CD4-positive, alpha-beta T cell treated with Interleukin-10 for 1 hour (primary cell): ENCODE measurements at regions not wholly inside any gene's neighbourhood (a gene's known extent, or its start where the extent isn't known, plus 50 kb on each side); places are given as distances from the start of the nearest gene placed in this dataset.

Source experiments
- DNase-seq: peaks from one replicate; pipeline ENCODE4 v3.0.0-alpha.2; 2020

- DNase-seq = no peak
Measured at GRCh38 chr1:101290922-101291561, 54.2 kb downstream of the S1PR1 start.

- DNase-seq = peak; percentile 42
Measured at GRCh38 chr1:101291562-101292380, 55.0 kb downstream of the S1PR1 start.

- peak; percentile 56 for DNase-seq
Measured at GRCh38 chr1:101293461-101294051, 56.7 kb downstream of the S1PR1 start.

GRCh38 chr1:101295209-101295608 lies 58.4 kb downstream of the S1PR1 start:
- peak; percentile 35 for DNase-seq

GRCh38 chr1:101298663-101299062 lies 61.8 kb downstream of the S1PR1 start:
- peak; percentile 29 for DNase-seq

- DNase-seq = no peak
Measured at GRCh38 chr1:101299141-101299540, 62.3 kb downstream of the S1PR1 start.

- DNase-seq = no peak
Measured at GRCh38 chr1:101299710-101300109, 62.9 kb downstream of the S1PR1 start.

- DNase-seq = no peak
Measured at GRCh38 chr1:101300916-101301315, 64.1 kb downstream of the S1PR1 start.

GRCh38 chr1:101301446-101302057 lies 64.7 kb downstream of the S1PR1 start:
- DNase-seq = no peak

- no peak for DNase-seq
Measured at GRCh38 chr1:101302831-101303511, 66.2 kb downstream of the S1PR1 start.

- DNase-seq = no peak
Measured at GRCh38 chr1:101307985-101308689, 71.3 kb downstream of the S1PR1 start.

- DNase-seq = peak; percentile 25
Measured at GRCh38 chr1:101308935-101309333, 72.1 kb downstream of the S1PR1 start.

GRCh38 chr1:101309334-101310311 lies 72.8 kb downstream of the S1PR1 start:
- peak; percentile 86 for DNase-seq

GRCh38 chr1:101310506-101310905 lies 73.7 kb downstream of the S1PR1 start:
- DNase-seq = no peak

- no peak for DNase-seq
Measured at GRCh38 chr1:101311146-101311920, 74.5 kb downstream of the S1PR1 start.

GRCh38 chr1:101312147-101312546 lies 75.3 kb downstream of the S1PR1 start:
- no peak for DNase-seq

- DNase-seq = no peak
Measured at GRCh38 chr1:101313356-101313755, 76.5 kb downstream of the S1PR1 start.

GRCh38 chr1:101314244-101314643 lies 77.4 kb downstream of the S1PR1 start:
- no peak for DNase-seq

GRCh38 chr1:101316256-101316655 lies 79.4 kb downstream of the S1PR1 start:
- DNase-seq = no peak

- DNase-seq = no peak
Measured at GRCh38 chr1:101316799-101317198, 80.0 kb downstream of the S1PR1 start.
